B cell (primary cell): ENCODE measurements at regions not wholly inside any gene's neighbourhood (a gene's known extent, or its start where the extent isn't known, plus 50 kb on each side); places are given as distances from the start of the nearest gene placed in this dataset.

Experiments used
- ATAC-seq: fragments of 200-7000 bp; cut with Tn5 transposase; one replicate; pipeline ENCODE4 v1.10.0; 2021; ENCODE audit warnings: low read depth, mild to moderate bottlenecking, moderate number of reproducible peaks, moderate library complexity
- CTCF ChIA-PET: fragments of 350-600 bp; sonication (Branson Sonifier 250); formaldehyde crosslinking; loops from one replicate; lab custom pipeline; 2021; ENCODE audit warnings: antibody characterized with exemption, inconsistent platforms; lab: Charles Lee
- POLR2A ChIA-PET: fragments of 350-600 bp; sonication (Branson Sonifier 250); formaldehyde crosslinking; loops from one replicate; lab custom pipeline; 2021; ENCODE audit warnings: antibody characterized with exemption; lab: Charles Lee
- DNase-seq: peaks from one replicate; pipeline ENCODE4 v3.0.0; 2013
- H2AFZ ChIP-seq: 2 replicates; pipeline ENCODE4 v1.6.1; 2012; ENCODE audit warnings: mild to moderate bottlenecking, low read depth, low read length; ENCODE audit not compliant: insufficient read depth, poor library complexity, severe bottlenecking
- H3K27ac ChIP-seq, 2 donors: 1 replicate in 1 of 2; 2 replicates in 1 of 2; pipeline ENCODE4 v1.5.1; 2012 to 2013; ENCODE audit warnings: low read length in 2 of 2, mild to moderate bottlenecking in 2 of 2, moderate library complexity in 1 of 2
- H3K27me3 ChIP-seq, 4 experiments: fragments of 200-600 bp in 1 of 4; sonication (generic) in 1 of 4; replicated peaks in 1 of 4; 1 replicate in 2 of 4; 2 replicates in 2 of 4; pipeline versions ENCODE4 v1.6.1 to v1.7.0; 2013 to 2016; ENCODE audit warnings: low read length in 3 of 4, mild to moderate bottlenecking in 2 of 4, mixed read lengths in 1 of 4, moderate library complexity in 1 of 4; ENCODE audit not compliant: insufficient read depth in 4 of 4, control insufficient read depth in 3 of 4; ENCODE audit errors: control extremely low read depth in 1 of 4
- H3K36me3 ChIP-seq, 2 experiments: replicated peaks in 1 of 2; 1 replicate in 1 of 2; 2 replicates in 1 of 2; pipeline versions ENCODE4 v1.6.1 to v1.7.1; 2013; ENCODE audit warnings: low read length in 1 of 2; ENCODE audit not compliant: insufficient read depth in 2 of 2, control insufficient read depth in 1 of 2; ENCODE audit errors: control extremely low read depth in 1 of 2, extremely low read depth in 1 of 2
- H3K4me1 ChIP-seq, 2 donors: fragments of 200-600 bp in 1 of 2; sonication (generic) in 1 of 2; 1 replicate in 1 of 2; 2 replicates in 1 of 2; pipeline versions ENCODE4 v1.5.1 to v1.6.1; 2013 to 2017; ENCODE audit warnings: low read length in 2 of 2; ENCODE audit not compliant: control insufficient read depth in 2 of 2, insufficient read depth in 2 of 2
- H3K4me2 ChIP-seq: replicated peaks from 2 replicates; pipeline ENCODE3; 2012; ENCODE audit warnings: mild to moderate bottlenecking, low read depth, low read length; ENCODE audit not compliant: poor library complexity, severe bottlenecking
- H3K4me3 ChIP-seq, 5 experiments: fragments of 200-600 bp in 1 of 5; sonication (generic) in 1 of 5; 1 replicate in 3 of 5; 2 replicates in 2 of 5; pipeline versions ENCODE4 v1.5.1 to v1.7.0; 2011 to 2016; ENCODE audit warnings: low read length in 4 of 5, mild to moderate bottlenecking in 4 of 5, low read depth in 2 of 5, control low read depth in 1 of 5, moderate library complexity in 1 of 5; ENCODE audit not compliant: insufficient read depth in 1 of 5; ENCODE audit errors: control extremely low read depth in 1 of 5, extremely low read depth in 1 of 5
- H3K79me2 ChIP-seq: fragments of 200-600 bp; sonication (generic); one replicate; pipeline ENCODE4 v1.6.0; 2016; ENCODE audit warnings: low read length; ENCODE audit not compliant: control insufficient read depth, insufficient read depth
- H3K9ac ChIP-seq: fragments of 200-600 bp; sonication (generic); 2 replicates; pipeline ENCODE4 v1.6.1; 2017; ENCODE audit warnings: mild to moderate bottlenecking, low read length, moderate library complexity
- H3K9me3 ChIP-seq, 3 donors: one replicate each; pipeline versions ENCODE4 v1.6.1 to v1.7.1; 2013; ENCODE audit warnings: low read length in 2 of 3; ENCODE audit not compliant: control insufficient read depth in 2 of 3, insufficient read depth in 1 of 3; ENCODE audit errors: control extremely low read depth in 1 of 3
- H4K20me1 ChIP-seq: 2 replicates; pipeline ENCODE4 v1.6.0; 2012; ENCODE audit warnings: mild to moderate bottlenecking, low read length; ENCODE audit not compliant: insufficient read depth, control insufficient read depth, poor library complexity, severe bottlenecking
- H3K27ac Mint-ChIP-seq: one replicate; pipeline ENCODE4 v1.8.0; 2021; ENCODE audit warnings: mixed read lengths
- H3K27me3 Mint-ChIP-seq: one replicate; pipeline ENCODE4 v1.8.0; 2021; ENCODE audit warnings: mixed read lengths
- H3K4me1 Mint-ChIP-seq: one replicate; pipeline ENCODE4 v1.8.0; 2021; ENCODE audit warnings: mixed read lengths
- H3K4me3 Mint-ChIP-seq: one replicate; pipeline ENCODE4 v1.8.0; 2021; ENCODE audit warnings: mixed read lengths
- H3K9me3 Mint-ChIP-seq: one replicate; pipeline ENCODE4 v1.8.0; 2022; ENCODE audit warnings: mixed read lengths; ENCODE audit not compliant: insufficient read depth
- CTCF ChIP-seq: fragments of 200-600 bp; IDR thresholded peaks from one replicate; pipeline ENCODE4 v1.8.0; 2022; ENCODE audit warnings: antibody characterized with exemption, mild to moderate bottlenecking
- EZH2 ChIP-seq: IDR thresholded peaks from 2 replicates; pipeline ENCODE4 v1.6.1; 2012; ENCODE audit warnings: borderline replicate concordance, low read depth, mild to moderate bottlenecking, moderate library complexity, low read length; ENCODE audit not compliant: insufficient read depth, poor library complexity, severe bottlenecking
- WGBS: methylation state at CpG from one replicate; pipeline ENCODE4 v1.1.5; 2013; ENCODE audit warnings: missing lambda C conversion rate; ENCODE audit not compliant: insufficient coverage; 5-methylcytosine and 5-hydroxymethylcytosine counted together
- intact Hi-C: fragments of 100-400 bp; cut with micrococcal nuclease; formaldehyde crosslinking; loops from one replicate; pipeline ENCODE4 v1.10.0; 2022

DNA sequence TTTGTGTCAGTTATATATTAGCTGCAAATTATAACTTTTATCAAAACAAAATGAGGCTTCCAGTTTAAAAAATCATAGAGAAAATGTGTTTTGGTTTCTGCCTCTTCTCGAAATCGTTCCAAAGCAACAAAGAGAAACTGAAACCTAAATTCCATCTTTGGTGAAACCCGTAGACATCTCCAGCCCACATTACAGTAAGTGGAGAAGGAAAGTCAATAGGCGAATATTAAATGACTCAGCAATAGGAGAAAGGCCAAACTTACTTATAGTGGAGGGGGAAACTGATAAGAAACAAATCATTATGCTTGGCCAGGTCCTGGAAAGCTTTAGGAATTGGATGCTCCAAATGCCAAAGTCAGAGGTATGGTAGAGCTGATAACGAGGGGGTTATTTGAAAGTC lies 103.0 kb upstream of the SHISA6 start:
- no peak for ATAC-seq
- WGBS: no CpG with 5 or more reads among the region's 5 CpGs
- no peak overlapping the region for H3K4me2 ChIP-seq
- H3K79me2 ChIP-seq: no peaks in the 10 kb centered on the region
- no peak overlapping the region for H3K4me3 ChIP-seq
- H3K9me3 ChIP-seq: peaks cover 0 to 5% (median 1%) of the 10 kb centered on the region in 3 donors
- TF ChIP-seq CTCF: no peak
- TF ChIP-seq EZH2: no peak
- Mint-ChIP-seq H3K4me3 (no peak overlapping the region), H3K4me1 (no peaks in the 10 kb centered on the region), H3K27ac (no peak overlapping the region), H3K27me3 (no peaks in the 10 kb centered on the region), H3K9me3 (peaks cover 2% of the 10 kb centered on the region)
- ChIA-PET POLR2A (no interaction called here), CTCF (no interaction called here)
- no peak overlapping the region for H3K27ac ChIP-seq
- no peaks in the 10 kb centered on the region for H3K27me3 ChIP-seq
- no peaks in the 10 kb centered on the region for H3K4me1 ChIP-seq
- intact Hi-C loops: no loop called here
- no peak overlapping the region for H2AFZ ChIP-seq
- H3K36me3 ChIP-seq: no peaks in the 10 kb centered on the region
- no peaks in the 10 kb centered on the region for H4K20me1 ChIP-seq
- no peak for DNase-seq
- H3K9ac ChIP-seq: no peak overlapping the region

DNA sequence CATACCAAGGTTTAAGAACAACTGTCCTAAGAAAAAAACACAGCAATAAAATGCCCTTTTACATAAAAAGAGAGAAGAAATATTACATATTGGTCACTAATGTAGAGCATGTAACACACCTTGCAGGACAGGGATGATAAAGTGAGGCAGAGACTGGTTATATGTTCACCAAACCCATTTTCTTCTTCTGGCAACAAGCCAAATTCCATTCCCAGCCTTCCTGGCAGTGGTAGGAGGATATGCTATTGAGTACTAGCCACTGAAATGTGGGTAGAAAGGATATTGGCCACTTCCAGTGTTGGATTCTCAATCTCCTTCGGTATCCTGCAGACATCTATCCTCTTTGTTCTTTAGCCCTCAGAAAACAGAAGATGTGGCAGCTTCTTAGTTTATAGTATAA lies 105.2 kb upstream of the SHISA6 start:
- Histone ChIP-seq H3K9ac (no peak overlapping the region), H4K20me1 (no peaks in the 10 kb centered on the region), H3K79me2 (no peaks in the 10 kb centered on the region), H2AFZ (no peak overlapping the region), H3K4me1 (no peaks in the 10 kb centered on the region), H3K27ac (no peak overlapping the region), H3K4me2 (no peak overlapping the region), H3K36me3 (no peaks in the 10 kb centered on the region), H3K27me3 (no peaks in the 10 kb centered on the region), H3K9me3 (peaks cover 0 to 5% (median 1%) of the 10 kb centered on the region in 3 donors), H3K4me3 (no peak overlapping the region)
- no CpG with 5 or more reads among the region's 1 CpG for WGBS
- Mint-ChIP-seq H3K27me3 (no peaks in the 10 kb centered on the region), H3K4me3 (no peak overlapping the region), H3K9me3 (peaks cover 2% of the 10 kb centered on the region), H3K27ac (no peak overlapping the region), H3K4me1 (no peaks in the 10 kb centered on the region)
- intact Hi-C loops: no loop called here
- ATAC-seq (no peak), DNase-seq (no peak)
- CTCF ChIA-PET: no interaction called here
- POLR2A ChIA-PET: no interaction called here
- TF ChIP-seq EZH2 (no peak), CTCF (no peak)
